Hematopoietic multipotent progenitor cell (in vitro differentiated cells): ENCODE measurements at regions not wholly inside any gene's neighbourhood (a gene's known extent, or its start where the extent isn't known, plus 50 kb on each side); places are given as distances from the start of the nearest gene placed in this dataset.

Experiments used
- DNase-seq, 3 donors: peaks; one replicate each; pipeline ENCODE4 v3.0.0-alpha.2; 2011 to 2015; ENCODE audit warnings: low read depth in 2 of 3, low spot score in 2 of 3

DNA sequence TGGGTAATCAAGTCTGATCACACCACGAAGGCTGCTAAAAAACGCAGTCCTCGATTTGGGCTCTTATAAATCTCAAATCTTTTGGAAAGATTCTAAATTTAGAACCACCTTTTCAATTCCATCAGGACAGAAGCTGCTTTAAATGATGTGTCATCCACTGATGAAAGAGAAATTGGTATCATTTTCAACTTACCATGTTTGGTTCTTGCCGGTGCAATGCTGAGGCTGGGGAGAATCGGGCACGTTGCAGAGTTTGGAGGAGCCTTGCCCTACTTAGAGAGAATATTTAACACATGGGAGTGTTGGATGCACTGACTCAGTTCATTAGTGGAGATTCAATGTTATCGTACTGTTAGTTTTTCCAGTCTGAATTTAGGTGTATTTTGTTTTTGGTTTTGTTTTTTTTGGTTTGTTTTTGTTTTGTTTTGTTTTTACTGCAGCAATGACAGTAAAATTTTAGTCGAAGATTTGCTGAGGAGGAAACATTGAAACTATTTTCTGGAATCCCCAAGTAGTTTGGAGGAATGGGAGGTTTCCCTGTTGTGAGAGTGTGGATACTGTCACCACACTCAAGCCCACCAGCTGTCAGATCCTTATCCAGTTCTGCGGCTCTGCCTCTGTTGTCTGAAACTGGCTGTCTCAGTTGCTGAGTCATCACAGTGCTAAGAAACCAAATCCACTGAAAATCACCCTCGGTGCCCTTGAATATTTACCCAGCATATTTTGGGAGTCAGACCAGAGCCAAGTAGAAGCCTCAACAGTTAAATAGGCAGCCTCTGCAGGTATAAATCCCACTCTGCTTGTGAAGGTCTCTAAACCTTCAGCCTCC is 497.0 kb downstream of the BTBD3 start:
- peak in 1 of 3 donors; percentile 4 for DNase-seq

DNA sequence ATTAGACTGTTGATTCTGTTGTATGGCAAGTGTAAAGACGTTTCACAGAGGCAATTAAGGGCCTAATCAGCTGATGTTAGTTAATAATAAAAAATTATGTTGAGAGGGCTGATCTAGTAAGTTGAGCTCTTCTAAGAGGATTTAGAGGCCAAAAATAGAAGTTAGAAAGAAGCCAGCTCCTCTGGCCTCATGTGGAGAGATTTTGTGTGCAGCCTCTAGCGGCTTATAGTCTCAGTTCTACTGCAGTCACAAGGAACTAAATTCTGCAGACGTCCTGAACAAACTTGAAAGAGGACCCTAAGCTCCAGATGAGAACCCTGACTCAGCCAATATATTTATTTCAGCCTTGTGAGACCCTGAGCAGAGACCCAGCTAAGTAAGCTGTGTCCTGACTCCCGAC is 498.6 kb downstream of the BTBD3 start:
- no peak for DNase-seq

DNA sequence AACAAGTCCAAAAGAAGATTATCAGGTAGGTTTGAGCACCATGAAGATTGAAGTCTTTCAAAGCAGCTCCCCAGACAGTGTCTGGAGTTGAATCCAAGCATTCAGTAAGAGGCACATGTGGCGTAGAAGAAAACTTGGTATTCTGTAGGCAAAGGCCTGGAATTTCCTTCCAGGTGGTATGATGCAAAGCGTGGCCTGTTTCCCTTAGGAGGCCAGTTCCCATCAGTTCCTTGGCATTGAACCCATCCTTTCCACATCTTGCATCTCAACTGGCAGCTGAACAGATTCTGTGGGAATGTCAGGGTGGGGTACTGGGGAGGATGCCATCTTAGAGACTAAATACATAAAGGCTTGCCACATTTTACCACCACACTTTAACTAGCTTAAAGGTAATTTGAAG is 516.0 kb downstream of the BTBD3 start:
- no peak for DNase-seq

DNA sequence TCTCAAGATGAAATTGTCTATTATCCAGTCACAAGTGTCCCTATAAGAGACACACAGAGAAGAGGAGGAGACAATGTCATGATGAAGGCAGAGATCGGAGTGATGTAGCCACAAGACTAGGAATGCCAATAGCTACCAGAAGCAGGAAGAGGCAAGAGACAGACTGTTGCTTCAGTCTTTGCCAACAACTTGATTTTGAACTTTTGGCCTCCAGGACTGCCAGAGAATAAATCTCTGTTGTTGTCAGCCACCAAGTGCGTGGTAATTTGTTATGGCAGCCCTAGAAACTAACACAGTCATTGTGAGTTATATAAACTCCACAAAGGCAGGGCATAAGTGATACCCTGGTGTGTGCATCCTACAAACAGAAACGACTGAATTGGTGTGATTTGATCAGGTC is 517.0 kb downstream of the BTBD3 start:
- DNase-seq: no peak

DNA sequence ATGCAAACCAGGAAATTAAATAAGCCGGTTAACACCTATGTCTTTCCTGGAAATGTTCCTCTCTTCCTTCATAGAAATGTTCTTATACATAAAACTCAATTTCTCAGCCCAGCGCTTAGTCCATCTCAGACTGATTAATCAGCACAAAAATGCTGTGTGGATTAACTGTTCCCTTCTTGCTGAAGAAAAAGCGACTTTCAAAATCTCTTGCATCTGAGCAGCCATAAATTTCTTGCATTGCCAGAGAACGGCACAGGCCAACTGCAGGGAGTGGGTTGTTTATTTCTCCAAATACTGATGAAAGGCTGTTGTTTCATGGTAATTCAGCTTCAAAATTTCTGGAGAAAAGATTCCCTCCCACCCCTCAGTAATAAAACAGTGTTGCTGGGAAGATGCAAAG is 517.6 kb downstream of the BTBD3 start:
- no peak for DNase-seq

DNA sequence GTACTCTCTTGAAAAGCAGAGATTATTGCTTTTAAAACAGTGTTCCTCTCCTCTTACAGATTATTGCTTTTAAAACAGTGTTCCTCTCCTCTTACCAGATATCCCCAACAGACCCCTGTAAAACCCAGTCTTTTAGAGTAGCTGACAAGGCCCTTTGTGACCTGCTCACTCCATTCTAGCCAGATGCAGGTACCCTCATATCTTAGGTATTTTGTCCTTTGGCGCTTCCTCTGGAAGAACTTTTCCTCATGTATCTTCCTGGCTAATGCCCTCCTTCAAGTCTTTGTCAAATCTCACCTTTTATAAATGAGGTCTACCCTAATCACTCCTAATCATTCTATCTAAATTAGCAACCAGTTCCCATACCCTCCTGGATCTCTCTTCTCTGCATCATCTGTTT is 536.0 kb downstream of the BTBD3 start:
- DNase-seq: no peak

DNA sequence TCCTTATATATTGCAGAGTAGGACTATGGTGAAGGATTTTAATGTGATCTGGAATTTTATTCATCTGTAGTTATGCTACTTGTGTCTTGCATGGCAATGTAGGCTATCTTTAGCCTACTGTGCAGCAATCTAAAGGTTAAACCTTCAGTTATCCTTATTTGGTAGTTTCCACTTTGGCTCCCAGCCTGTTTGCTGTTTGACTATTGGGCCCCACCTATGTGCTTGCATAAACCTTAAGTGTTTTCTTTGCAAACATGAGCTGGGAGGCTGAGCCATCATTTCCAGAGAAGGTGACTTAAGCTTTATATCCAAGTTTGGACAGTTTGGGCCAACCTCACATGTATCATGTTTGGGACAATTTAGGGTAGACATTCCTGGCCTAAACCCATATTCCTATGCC is 537.5 kb downstream of the BTBD3 start:
- no peak for DNase-seq

DNA sequence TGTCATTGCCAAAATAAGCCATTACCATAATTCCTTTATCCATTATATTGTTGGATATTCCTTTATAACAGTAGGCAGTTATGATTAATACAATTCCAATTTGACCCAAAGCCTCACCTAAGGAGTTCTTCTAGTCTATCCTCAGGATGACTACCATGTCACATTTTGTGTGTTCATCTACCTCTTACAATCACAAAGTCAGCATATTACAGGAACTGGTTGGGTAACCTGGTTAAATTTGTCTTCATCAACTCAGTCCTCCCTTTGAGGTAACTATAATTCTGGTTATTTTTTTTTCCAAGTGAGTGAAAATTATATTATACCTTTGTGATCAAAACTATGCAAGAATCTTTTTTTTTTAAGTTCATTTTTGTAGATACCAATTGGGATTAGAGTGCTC is 540.5 kb downstream of the BTBD3 start:
- DNase-seq: no peak

DNA sequence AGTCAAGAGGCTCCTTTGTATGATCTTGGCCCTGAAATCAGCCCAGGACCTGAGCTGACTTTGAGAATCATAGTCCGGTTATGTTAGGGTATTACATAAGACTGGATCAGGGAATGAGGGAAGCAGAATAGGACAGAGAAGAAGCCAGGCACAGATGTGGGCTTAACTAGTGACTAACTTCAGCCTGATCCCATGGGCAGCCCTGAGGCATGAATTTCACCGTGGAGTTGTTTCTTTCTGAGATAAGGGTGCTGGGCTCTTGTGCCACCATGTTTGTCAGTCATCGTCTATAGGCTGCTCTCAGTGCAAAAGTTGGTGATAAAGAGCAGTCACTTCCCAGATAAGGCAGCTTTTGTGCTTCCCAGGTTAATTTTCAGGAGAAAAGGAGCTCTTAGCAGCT is 544.7 kb upstream of the SPTLC3 start:
- DNase-seq: no peak

DNA sequence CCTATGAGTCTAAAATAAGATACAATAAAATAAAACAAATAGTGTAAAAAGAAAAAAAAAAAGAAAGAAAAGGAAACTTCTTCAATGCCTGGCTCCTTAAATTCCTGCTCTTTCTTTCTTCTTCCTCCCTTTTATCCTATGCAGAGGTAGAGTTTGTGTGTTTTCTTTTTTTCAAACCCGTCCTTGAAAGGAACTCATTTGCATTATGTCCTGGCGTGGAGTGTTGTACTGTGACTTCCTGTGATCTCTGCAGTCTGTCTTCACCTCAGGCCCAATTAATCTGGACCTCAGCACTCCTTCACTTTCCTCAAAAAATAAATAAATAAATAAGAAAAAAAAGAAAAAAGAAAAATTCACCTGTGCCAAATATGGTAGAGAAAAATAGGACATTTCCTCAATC is 541.9 kb upstream of the SPTLC3 start:
- no peak for DNase-seq

DNA sequence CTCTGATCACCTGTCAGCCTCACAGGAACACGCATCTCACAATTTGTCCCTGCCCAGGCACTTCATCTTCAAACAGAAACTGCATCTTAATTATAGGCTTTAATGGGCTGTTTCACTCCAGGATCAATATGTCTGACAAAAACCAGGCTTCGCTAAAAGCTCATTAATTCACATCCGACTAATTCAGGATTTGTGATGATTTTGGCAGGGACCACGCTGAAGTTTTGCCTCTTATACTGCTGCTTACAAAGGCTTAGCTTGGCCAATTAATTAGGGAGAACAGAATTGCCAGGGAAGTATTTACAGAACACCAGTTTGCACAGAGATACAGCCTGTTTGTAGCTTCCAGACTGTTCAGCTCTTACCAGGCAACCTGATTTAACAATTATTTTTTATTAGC is 541.0 kb upstream of the SPTLC3 start:
- DNase-seq: no peak

DNA sequence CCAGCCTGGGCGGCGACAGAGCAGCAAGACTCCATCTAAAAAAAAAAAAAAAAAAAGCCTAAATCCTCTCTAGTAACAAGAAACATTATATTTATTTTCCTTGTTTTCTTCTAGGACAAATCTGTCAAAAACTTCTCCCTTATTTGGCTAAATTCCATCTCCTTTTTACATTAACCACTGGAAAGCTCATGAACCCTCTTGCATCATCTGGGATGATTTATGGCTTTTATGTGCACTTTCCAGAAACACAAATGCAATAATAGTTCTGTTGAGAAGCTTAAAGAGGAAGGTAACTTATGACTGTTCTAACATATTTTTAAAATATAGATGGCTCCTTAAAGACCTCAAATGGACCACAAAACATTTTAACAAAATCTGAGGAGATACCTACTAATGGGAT is 526.1 kb upstream of the SPTLC3 start:
- no peak for DNase-seq

DNA sequence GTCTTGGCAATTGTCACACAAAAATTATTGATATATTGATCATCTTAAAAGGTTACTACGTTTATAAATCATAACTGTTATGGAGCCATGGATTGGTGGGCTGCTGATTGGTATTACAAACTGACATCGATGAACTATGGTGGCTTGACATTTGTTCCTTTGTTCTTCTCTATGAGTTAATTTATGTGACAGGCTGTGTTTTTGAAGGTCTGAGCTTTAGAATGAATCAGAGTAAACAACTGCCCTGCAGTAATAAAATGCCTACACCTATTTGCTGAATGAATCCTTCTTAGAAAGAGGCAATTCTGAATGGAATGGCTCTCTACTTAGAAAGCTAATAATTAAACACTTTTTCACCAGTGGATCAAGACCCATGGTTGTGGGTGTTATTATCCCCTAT is 506.3 kb upstream of the SPTLC3 start:
- no peak for DNase-seq

DNA sequence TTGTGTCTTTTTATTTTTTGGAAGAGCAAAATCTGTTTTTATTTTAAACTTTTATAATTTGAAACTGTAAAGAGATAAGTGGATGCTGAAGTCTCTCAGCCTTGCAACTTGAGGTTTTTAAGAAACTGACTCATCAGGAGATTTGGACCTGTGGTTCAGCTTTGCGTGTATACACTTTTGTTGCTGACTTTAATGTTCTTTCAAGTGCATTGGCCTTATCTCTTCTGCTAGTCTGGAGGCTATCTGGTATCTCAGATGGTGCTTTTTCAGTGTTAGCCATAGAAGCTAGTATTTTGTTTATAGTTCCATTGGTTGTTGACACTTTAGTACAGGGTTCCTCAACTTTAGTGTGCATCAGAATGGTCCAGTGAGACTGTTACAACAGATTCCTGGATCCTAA is 504.0 kb upstream of the SPTLC3 start:
- no peak for DNase-seq

DNA sequence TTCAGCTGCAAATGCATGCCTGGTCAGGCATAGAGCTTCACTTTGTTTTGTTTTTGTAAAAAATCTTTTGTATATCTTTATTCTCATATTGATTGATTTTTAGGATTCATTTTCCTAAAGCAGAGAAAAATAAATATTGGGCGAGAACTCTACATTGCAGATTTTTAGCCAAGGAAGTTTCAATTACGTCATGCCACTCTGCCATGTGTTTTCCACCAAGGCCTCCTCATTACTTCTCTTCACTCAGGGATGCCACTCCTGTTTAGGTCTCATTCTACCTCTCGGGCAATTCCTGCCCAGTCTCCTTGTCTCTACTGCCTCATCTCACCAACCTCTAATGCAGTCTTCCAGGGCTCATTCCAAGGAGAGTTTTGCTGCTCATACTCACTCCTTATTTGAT is 497.3 kb upstream of the SPTLC3 start:
- DNase-seq: no peak

DNA sequence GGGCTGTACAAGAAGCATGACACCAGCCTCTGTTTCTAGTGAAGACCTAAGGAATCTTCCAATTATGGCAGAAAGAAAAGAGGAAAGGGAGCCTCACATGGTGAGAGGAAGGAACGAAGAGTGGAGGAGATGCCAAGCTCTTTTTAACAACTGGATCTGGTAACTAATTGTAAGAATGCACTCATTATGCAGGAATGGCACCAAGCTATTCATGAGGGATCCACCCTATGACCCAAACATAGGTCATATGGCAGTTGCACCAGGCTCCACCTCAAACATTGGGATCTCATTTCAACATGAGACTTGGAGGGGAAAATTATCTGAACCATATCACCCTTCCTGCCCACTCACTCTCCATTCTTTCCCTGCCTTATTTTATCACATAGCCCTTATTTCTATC is 496.0 kb upstream of the SPTLC3 start:
- DNase-seq: no peak

DNA sequence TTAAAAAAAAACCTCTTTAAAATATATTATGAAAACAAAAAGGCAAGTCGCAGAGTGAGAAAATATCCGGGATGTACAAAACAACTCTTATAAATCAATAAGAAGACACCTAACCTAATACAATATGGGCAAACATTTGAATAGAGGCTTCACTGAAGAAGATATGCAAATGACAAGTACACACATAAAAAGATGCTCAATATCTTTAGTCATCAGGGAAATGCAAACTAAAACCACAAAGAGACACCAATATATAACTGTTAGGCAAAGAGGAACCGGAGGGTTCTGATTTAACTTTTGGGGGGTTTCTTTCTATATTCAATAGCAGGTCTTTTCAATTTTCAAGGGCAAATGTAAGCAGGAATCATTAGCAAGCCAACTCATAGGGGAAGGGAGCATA is 480.7 kb upstream of the SPTLC3 start:
- no peak for DNase-seq

DNA sequence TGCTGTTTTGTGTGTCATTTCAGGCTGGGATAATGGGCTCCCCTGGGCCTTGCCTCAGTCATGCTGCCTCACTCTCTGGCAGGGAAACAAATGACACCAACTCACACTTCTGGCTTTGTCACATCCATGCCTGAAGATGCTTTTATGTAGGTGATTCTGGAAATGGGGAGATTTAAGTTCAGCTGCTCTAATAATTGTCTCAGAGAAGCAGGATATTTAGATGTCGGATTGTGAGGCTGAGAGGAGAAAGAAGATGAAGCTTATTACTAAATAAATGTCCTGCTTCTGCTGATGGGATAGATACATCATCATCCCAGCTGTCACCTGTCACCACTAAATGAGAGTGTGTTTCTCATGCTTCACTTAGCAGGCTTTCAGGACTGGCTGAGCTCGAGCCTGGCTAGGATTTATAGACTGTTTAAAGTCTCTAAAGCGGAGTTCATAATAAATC is 480.2 kb upstream of the SPTLC3 start:
- no peak for DNase-seq

DNA sequence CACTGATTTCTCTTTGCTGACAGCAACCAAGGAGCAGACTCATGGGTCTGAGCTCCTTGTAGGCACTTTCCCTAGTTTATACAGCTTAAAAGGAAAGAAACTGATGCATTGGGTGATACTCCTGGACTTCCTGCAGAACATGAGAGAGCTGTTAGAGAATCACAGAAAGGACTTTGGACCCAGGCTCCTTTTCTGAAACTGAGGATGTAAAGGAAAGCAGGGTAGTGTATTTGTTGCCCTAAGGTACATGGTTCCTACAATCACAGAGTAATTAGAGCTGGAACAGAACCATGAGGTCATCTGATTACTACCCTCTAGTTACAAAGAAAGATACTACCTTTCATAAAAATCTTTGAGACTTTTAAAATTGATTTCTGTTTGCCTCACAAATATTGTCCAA is 477.1 kb upstream of the SPTLC3 start:
- DNase-seq: no peak

DNA sequence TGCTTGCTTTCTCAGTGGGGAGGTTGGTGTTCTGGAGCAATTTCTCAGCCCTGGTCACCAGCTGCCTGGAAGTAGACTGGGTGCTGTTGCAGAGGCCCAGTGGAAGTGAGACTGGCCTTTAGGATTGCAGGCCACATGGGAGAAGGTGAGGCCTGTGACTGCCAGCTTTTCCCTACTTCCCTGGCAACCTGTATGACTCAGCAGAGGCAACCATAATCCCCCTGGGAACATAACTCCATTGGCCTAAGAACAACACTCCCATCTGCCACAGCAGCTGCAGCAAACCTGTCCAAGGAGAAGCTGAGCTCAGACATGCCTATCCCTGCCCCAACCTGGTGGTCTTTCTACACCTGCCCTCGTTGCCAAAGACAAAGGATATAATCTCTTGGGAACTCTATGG is 473.5 kb upstream of the SPTLC3 start:
- DNase-seq: no peak

DNA sequence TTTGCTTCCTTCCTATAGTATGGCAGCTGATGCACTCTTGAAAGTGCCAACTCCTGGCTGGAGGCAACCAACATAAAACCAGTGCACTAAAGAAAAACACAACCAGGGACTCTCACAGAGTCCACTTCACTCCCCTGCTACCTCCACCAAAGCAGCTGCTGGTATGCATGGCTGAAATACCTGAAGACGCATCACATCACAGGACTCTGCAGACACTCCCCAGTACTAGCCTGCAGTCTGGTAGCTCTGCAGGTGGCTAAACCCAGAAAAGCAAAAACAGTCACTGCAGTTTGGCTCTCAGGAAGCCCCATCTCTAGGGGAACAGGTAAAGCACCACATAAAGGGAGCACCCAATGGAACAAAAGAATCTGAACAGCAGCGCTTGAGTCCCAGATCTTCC is 473.0 kb upstream of the SPTLC3 start:
- DNase-seq: no peak

DNA sequence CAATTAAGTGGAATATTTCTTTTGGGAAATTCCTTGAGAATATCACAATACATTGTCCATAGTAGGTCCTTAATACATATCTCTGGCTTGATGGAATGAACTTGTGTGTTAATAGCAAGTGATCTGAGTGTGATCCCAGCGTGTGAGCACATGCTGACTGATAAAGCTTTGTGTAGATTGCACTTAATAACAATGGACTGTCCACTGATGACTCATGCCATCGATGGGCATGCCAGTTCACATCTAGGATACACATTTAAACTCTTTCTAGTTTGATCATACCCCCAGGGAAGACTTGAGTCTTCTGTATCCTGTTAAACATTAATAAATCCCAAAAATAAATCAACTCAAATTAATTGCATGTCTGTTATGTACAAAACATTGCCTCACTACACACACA is 454.3 kb upstream of the SPTLC3 start:
- DNase-seq: no peak

DNA sequence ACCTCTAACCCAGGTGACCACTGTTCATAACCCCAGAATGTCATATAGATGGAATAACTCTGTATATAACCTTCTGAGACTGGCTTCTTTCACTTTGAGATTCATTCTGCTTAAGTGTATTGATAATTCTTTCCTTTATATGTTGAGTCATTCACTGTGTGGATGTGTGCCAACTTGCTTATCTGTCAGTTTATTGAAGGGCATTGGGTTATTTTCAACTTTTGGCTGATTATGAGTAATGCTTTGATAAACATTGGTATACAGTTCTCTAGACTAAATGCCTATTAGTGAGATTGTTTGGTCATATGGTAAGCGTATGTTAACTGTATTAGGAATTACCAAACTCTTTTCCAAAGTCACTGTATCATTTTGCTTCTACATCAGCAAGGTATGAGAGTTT is 453.4 kb upstream of the SPTLC3 start:
- DNase-seq: no peak
